BJ (cell line): ENCODE measurements at regions not wholly inside any gene's neighbourhood (a gene's known extent, or its start where the extent isn't known, plus 50 kb on each side); places are given as distances from the start of the nearest gene placed in this dataset.

ENCODE experiments used
- CTCF ChIA-PET: fragments of 350-600 bp; formaldehyde crosslinking; extraction: SDS; loops from one replicate; lab custom pipeline; 2021; ENCODE audit warnings: antibody characterized with exemption, inconsistent platforms; lab: Yijun Ruan, JAX
- POLR2A ChIA-PET: fragments of 300-600 bp; sonication (Branson Sonifier 250); formaldehyde crosslinking; extraction: SDS; loops from one replicate; lab custom pipeline; 2021; ENCODE audit warnings: antibody characterized with exemption; lab: Charles Lee
- DNase-seq: peaks from one replicate; pipeline ENCODE4 v3.0.0-alpha.2; 2011; ENCODE audit warnings: low read depth
- H3K27me3 ChIP-seq: 2 replicates; pipeline ENCODE4 v1.6.0; 2011; ENCODE audit warnings: low read length; ENCODE audit not compliant: control insufficient read depth, insufficient read depth
- H3K36me3 ChIP-seq: 2 replicates; pipeline ENCODE4 v1.5.1; 2011; ENCODE audit warnings: low read length; ENCODE audit not compliant: control insufficient read depth, insufficient read depth
- H3K4me3 ChIP-seq: 2 replicates; pipeline ENCODE4 v1.5.1; 2011; ENCODE audit warnings: low read depth, mild to moderate bottlenecking, control low read depth, low read length
- TF ChIP-seq, protein P1 (sequence below): IDR thresholded peaks from 2 replicates; pipeline ENCODE4 v1.5.1; 2011; ENCODE audit warnings: low read depth, mild to moderate bottlenecking, control low read depth, inconsistent platforms, low read length, moderate library complexity; ENCODE audit not compliant: insufficient read depth

GRCh38 chr18:61750840-61751668 lies 141.8 kb downstream of the RNF152 start:
- DNase-seq: no peak
- ChIA-PET CTCF (interaction anchor here (0.6 to 1.0 kb wide), 2 partner anchors 8 to 91 kb away, joined by 3 to 4 read pairs; no protein-coding TSS in a partner anchor), POLR2A (no interaction called here)
- H3K36me3 ChIP-seq: no peaks in the 10 kb centered on the region
- no peak overlapping the region for H3K4me3 ChIP-seq
- TF ChIP-seq, protein P1, sequence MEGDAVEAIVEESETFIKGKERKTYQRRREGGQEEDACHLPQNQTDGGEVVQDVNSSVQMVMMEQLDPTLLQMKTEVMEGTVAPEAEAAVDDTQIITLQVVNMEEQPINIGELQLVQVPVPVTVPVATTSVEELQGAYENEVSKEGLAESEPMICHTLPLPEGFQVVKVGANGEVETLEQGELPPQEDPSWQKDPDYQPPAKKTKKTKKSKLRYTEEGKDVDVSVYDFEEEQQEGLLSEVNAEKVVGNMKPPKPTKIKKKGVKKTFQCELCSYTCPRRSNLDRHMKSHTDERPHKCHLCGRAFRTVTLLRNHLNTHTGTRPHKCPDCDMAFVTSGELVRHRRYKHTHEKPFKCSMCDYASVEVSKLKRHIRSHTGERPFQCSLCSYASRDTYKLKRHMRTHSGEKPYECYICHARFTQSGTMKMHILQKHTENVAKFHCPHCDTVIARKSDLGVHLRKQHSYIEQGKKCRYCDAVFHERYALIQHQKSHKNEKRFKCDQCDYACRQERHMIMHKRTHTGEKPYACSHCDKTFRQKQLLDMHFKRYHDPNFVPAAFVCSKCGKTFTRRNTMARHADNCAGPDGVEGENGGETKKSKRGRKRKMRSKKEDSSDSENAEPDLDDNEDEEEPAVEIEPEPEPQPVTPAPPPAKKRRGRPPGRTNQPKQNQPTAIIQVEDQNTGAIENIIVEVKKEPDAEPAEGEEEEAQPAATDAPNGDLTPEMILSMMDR: no peak
- no peaks in the 10 kb centered on the region; the same call in 1 of the 2 replicates for H3K27me3 ChIP-seq

DNA sequence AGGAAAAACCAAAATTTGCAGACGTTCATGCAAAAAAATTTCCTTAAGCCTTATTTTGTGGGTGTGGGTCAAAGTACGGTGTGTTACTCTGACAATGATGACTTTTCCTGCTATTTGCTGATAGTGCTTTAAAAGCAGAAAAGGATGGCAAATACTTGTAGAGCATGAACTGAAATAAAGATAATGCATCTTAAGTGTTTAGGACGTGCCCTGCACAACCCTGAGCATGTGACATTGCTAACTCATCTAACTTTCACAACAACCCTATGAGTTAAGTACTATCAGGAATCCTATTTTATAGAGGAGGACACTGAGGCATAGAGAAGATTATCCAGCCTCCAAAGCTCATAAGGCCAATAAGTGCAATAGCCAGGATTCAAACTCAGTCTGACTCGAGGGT lies 143.3 kb downstream of the RNF152 start:
- CTCF ChIA-PET: no interaction called here
- TF ChIP-seq, protein P1: no peak
- Histone ChIP-seq H3K4me3 (no peak overlapping the region), H3K27me3 (no peaks in the 10 kb centered on the region; the same call in 1 of the 2 replicates), H3K36me3 (no peaks in the 10 kb centered on the region)
- POLR2A ChIA-PET: no interaction called here
- no peak for DNase-seq

- no peak overlapping the region for H3K4me3 ChIP-seq
- POLR2A ChIA-PET: no interaction called here
- no peak for DNase-seq
- TF ChIP-seq, protein P1: no peak
- CTCF ChIA-PET: interaction anchor here (1.0 kb wide), 1 partner anchor 9 kb away, joined by 3 read pairs; no protein-coding TSS in a partner anchor
- no peaks in the 10 kb centered on the region; the same call in 1 of the 2 replicates for H3K27me3 ChIP-seq
- H3K36me3 ChIP-seq: no peaks in the 10 kb centered on the region
Measured at GRCh38 chr18:61749031-61749430, 143.8 kb downstream of the RNF152 start.

GRCh38 chr18:61748004-61748403 lies 144.8 kb downstream of the RNF152 start:
- Histone ChIP-seq H3K4me3 (no peak overlapping the region), H3K27me3 (no peaks in the 10 kb centered on the region), H3K36me3 (no peaks in the 10 kb centered on the region)
- TF ChIP-seq, protein P1: no peak
- DNase-seq: no peak
- ChIA-PET CTCF (interaction anchor here (0.5 to 1.0 kb wide), 3 partner anchors 10 to 343 kb away, joined by 3 to 4 read pairs (median 3); no protein-coding TSS in a partner anchor), POLR2A (no interaction called here)

DNA sequence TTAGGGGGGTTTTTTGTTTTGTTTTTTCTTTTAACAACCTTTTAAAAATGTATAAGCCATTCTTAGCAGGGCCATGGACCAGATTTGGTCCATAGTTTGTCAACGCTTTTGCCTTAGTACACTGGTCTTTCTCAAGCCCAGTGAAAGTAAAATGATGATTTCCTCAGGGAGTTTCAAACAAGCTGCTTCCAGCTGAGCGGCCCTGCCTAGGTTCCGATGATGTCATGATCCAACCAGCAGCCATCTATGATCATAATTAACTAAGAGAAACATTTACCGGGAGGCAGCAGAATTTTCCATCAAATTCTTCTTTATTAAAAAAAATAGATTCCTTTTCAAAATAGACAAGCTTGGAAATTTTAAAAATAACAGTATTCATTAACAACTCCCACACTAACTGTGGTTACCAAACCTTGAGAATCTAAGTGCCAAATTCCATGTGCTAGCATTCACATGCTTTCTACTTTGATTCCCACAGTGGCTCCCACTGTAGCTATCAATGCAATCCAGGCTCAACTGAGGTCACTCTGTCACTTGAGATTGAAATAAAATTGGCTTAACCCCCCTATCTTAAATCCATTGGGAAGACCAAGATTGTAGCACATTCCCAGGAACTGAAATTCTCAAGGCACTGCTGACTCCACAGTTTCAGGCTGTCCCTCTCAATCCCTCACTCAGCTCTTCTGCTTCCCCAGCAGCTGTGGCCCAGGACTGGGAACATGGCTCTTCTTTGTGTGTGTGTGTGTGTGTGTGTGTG lies 148.9 kb downstream of the RNF152 start:
- Histone ChIP-seq H3K27me3 (no peaks in the 10 kb centered on the region), H3K36me3 (no peaks in the 10 kb centered on the region), H3K4me3 (no peak overlapping the region)
- ChIA-PET CTCF (interaction anchor here (1.3 kb wide), 1 partner anchor 9 kb away, joined by 4 read pairs; no protein-coding TSS in a partner anchor), POLR2A (no interaction called here)
- TF ChIP-seq, protein P1: no peak
- DNase-seq: no peak
